ENCODE measurements at regions not wholly inside any gene's neighbourhood (a gene's known extent, or its start where the extent isn't known, plus 50 kb on each side); places are given as distances from the start of the nearest gene placed in this dataset.

DNA sequence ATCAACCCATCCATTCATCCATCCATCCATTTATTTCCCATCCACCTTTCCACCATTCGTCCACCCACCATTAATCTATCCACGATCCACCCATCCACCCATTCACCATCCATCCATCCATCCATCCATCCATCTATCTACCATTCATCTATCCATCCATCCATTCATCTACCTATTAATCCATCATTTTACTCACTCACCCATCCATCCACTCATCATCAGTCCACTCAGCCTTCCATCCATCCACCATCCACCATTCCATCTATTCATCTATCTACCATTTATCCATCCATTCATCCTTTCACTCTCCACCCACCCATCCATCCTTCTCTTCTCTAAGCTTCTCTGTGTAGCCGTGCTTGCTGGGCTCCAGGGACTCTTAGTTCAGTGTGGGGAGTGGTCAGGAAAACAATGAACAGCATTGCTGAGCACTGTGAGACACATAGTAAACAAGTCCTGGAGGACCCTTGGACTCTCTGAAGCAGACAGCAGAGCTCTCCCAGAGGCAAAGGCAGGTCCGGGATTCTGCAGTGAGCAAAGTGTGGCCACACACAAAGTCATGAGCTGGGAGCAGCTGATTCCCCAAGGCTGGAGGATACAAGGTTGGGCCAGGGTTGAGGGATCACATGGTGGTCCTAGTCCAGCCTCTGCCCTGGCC, 642.2 kb downstream of the BRD1 start:
- TF ChIP-seq, protein P1, sequence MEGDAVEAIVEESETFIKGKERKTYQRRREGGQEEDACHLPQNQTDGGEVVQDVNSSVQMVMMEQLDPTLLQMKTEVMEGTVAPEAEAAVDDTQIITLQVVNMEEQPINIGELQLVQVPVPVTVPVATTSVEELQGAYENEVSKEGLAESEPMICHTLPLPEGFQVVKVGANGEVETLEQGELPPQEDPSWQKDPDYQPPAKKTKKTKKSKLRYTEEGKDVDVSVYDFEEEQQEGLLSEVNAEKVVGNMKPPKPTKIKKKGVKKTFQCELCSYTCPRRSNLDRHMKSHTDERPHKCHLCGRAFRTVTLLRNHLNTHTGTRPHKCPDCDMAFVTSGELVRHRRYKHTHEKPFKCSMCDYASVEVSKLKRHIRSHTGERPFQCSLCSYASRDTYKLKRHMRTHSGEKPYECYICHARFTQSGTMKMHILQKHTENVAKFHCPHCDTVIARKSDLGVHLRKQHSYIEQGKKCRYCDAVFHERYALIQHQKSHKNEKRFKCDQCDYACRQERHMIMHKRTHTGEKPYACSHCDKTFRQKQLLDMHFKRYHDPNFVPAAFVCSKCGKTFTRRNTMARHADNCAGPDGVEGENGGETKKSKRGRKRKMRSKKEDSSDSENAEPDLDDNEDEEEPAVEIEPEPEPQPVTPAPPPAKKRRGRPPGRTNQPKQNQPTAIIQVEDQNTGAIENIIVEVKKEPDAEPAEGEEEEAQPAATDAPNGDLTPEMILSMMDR (IDR thresholded peaks at IDR 0.05): no peak
- TF ChIP-seq EZH2 (IDR thresholded peaks at IDR 0.05; ENCODE audit: borderline replicate concordance, insufficient read depth, low read depth, low read length, poor library complexity, severe bottlenecking): no peak
